Left hindlimb (tissue), 1 donor: ENCODE measurements at regions not wholly inside any gene's neighbourhood (a gene's known extent, or its start where the extent isn't known, plus 50 kb on each side); places are given as distances from the start of the nearest gene placed in this dataset.
"Not testable (repeated sequence)": the region's sequence is repeated elsewhere in the genome, so short reads cannot be mapped to it uniquely, and the experiment has no call there.

Experiments used
- DNase-seq: peaks from one replicate; pipeline ENCODE4 v3.0.0-alpha.2; 2018

DNA sequence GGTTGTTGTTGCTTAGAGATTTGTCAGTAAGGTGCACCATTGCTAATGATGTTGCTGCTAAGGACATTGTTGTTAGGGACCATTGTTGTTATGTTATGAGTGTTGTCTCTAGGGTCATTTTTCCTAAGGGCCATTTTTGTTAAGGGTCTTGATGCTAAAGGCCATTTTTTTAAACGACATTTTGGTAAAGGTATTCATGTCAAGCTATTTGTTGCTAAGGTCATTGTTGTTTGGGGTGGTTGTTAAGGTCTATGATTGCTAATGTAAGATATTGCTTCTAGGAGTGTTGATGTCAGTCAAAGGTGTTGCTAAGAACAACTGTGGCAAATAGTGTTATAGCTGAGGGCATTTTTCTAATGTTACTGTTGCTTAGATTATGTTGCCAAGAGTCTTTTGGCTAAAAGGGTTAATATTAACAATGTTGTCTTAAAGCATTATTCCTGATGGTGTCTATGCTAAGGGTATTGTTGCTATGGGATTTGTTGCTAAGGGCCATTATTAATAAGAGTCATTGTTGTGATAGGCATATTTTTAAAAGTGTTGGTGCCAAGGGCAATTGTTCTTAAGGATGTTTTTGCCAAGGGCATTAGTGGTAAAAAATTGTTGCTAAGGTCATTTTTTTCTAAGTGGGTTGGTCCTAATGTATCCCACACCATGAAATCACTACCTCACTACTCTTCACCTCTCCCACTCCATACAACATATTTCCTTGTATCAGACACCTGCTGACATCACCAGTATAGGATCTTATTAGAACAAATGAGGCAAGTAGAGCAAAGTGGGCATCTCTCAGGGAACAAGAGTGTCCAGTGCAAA is 56.2 kb downstream of the SPATA31A6 start:
- not testable (repeated sequence) for DNase-seq

DNA sequence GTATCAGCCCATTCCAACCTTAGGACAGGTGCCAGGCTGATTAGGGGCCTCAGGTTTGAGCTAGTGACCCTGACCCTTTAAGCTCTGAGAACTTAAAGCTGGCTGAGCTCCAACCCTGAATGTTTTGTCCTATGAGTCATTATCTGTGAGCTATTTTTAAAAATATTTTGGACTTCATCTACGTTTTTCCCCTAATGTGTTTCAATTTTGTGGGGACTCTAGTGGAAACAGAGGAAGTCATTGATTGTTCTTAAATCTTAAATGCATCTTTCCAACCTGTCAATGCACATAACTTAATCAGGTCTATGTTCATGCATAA is 56.8 kb downstream of the SPATA31A6 start:
- not testable (repeated sequence) for DNase-seq

DNA sequence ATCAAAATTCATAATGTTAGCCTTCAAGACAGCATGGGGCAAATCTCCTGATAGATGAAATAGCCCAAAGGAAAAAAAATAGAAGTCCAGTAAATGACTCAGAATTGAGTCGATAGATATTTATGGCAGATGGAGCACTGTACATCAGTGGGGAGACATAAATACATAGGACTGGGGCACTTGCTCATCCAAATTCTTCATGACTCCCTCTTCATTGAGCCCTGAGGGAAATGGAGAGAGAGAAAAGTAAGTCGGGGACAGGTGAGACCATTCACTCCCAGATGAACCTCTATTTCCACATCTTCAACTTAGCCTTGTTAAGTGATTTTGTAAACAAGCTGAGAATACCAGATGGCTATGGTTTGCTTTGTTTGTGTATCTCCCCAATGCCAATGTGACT is 59.8 kb downstream of the SPATA31A6 start:
- DNase-seq: not testable (repeated sequence)

DNA sequence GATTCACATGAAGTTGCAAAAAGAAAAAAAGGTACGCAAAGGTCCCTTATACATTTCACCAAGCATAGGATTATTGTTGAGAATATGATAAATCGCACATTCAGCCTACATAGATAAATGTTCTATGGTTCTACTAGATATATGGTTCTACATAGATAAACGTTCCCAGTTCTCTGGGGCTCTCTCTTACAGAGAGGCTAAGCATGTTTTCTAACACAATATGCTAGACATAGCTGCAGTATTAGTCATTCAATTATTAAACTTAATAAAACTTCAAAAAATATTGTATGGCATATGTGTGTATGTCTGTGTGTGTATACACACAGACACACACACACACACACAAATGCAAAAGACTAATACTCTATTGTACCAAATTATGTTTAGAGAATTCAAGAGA is 60.4 kb downstream of the SPATA31A6 start:
- not testable (repeated sequence) for DNase-seq

DNA sequence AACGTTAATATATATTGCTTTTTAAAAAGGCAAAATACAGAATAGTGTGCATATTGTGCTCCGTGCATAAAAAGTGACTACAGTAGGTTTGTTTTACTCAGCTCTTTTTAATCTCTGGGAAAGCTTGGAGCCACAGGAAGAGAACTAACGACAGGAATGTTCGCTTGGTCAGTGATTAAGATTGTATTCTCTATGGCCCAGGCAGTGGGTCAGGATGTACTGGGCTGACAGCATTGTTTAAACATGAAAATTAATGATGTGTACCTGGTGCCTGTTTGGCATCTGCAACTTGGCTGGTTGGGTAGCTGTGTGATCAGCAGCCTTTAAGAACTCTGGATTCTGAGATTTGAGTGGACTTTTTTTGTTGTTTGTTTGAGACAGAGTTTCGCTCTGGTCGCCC is 85.3 kb downstream of the SPATA31A6 start:
- not testable (repeated sequence) for DNase-seq

DNA sequence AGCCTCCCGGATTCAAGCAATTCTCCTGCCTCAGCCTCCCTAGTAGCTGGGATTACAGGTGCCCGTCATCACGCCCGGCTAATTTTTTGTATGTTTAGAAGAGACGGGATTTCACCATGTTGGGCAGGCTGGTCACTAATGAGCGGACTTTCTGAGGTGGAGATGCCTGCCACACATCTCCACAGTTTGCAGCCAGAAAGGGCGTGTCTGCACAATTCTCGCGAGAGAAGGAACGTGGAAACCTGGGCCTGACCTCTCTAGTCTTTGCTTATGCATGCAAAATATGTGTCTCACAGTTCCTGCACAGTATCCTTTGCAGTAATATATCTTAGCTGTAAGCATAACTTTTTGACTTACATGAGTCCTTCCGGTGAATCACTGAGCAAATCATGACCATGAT is 85.7 kb downstream of the SPATA31A6 start:
- not testable (repeated sequence) for DNase-seq

DNA sequence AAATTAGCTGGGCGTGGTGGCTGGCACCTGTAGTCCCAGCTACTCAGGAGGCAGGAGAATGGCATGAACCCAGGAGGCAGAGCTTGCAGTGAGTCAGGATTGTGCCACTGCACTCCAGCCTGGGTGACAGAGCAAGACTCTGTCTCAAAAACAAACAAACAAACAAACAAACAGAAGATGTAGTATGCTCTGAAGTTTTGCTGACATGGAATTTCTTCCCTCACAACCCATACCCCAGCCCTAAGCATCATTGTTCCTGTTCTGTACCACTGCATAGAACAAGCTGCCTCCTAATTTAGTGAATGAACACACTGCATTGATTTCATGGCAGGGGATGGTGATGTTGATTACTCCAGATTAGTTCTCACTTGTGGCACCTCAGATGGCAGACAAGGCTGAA is 89.7 kb downstream of the SPATA31A6 start:
- not testable (repeated sequence) for DNase-seq

DNA sequence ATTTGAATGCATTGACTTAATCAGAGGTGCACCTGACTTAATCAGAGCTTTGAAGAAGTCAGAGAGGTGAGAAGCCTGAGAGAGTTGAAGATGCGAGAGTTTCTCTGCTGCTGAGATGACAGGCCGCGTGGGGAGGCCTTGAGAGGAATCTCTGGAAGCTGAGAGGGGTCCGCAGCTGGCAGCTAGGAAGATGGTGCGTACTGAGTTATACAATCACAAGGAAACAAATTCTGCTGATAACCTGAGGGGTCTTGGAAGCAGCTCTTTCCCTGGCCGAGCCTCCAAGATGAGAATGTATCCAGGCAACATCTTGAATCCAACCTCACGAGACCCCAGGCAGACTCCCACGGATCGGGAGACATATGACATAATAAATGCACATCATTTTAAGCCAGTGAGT is 91.7 kb downstream of the SPATA31A6 start:
- no peak for DNase-seq

DNA sequence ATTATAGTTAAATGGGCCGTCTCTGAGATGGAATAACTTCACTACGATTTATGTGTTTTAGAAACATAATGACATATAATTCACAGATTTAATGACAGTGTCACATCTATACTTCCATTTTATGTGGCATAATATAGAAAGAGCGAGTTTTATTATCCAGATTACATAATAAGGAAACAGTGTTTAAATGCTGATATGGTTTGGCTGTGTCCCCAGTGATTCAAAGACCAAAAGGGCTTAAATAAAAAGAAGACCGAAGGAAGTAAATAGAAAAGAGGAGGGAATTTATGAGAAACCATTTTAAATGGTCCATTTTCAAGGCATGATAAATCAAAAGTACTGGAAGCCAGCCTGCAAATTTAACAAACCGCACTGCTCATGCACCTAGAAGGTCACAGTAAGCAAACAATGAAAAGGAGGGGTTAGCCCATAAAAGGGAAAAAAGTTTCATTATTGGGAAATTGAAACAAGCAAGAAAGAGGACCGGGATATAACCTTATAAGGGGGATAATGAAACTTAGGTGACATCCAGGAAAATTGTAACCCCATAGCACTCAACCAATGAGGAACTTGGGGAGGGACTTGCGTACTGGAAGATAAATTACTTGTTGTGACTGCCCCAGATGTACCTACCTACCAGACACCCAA is 99.2 kb downstream of the SPATA31A6 start:
- not testable (repeated sequence) for DNase-seq

DNA sequence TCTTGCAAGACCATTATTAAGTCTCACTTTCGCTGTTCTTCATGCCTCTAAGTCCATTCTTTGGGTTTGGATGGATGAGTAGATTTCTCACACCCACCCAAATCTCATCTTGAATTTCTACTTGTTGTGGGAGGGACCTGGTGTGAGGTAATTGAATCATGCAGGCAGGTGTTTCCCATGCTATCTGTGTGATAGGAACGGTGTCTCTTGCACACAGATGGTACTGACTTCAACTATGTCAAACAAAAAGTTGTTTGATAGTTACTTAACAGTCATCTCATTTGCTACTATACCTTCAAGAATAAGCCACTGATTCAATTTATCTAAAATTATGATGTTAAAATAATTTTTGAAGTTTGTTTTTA is 99.7 kb downstream of the SPATA31A6 start:
- not testable (repeated sequence) for DNase-seq

DNA sequence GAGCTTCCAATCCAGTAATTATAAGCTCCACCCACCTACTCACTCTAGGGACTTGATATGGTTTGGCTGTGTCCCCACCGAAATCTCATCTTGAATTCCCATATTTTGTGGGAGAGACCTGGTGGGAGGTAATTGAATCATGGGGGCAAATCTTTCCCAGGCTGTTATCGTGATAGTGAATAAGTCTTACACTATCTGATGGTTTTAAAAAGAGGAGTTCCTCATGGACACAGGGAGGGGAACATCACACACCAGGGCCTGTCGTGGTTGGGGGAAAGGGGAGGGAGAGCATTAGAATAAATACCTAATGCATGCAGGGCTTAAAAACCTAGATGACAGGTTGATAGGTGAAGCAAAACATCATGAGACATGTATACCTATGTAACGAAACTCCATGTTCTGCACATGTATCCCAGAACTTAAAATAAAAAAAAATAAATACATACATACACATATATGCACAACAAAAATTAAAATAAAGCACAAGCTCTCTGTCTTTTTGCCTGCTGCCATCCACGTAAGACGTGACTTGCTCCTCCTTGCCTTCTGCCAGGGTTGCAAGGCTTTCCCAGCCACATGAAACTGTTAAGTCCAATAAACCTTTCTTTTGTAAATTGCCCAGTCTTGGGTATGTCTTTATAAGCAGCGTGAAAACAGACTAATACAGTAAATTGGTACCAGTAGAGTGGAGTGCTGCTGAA is 102.8 kb downstream of the SPATA31A6 start:
- DNase-seq: not testable (repeated sequence)

DNA sequence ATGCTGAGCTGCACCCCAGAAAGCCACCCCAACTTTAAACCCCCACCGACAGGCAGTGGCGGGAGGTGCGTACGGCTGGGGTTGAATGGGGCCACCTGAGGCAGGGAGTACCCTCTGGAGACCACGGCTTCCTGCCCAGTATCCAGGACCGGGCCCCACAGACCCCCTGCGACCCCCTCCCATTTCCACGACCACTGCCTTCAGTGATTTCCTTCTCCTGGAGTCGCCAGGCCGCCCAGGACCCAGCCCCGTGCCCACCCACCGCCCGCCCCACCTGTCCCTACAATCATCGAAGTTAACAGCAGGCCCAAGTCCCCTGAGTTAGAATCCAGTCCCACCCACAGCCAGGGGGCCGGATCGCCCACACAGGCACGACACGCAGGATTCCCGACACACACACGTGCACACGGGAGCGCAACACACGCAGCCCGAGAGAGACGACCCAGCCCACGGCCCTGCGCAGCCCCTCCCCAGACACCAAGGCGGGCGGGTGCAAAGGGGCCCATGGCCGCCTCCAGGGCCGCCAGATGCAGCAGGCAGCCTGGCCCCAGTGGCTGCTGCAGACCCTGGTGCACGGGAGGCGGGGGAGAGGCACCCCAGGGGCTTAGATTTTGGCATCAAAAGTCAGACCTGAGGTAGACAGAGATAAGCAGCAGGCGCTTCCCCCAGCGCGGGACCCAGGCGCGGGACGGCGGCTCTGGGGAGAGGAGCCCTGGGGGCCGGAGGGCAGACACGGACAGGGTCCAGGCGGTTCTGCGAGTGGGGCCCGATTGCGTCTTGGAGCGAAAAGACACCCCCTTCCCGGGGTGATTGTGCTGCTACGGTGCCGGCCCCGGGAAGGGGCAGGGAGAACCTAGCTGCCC is 104.8 kb downstream of the SPATA31A6 start:
- not testable (repeated sequence) for DNase-seq

DNA sequence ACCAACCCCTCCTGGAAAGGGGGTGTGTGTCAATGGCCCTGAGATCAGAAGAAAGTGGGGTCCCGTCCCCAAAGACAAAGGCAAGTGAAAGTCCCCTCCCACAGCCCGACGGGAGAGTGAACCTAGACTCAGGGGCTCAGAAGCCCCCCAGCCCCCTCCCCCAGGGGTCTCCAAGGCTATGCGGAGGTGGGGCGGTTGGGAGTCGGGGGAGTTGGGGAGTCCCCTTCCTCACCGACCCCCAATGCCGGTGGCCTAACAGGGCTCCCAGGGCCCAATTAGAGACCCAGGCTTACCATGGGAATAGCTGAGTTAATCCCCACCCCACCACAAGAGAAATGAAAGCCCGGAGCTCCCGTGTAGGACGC is 105.4 kb downstream of the SPATA31A6 start:
- not testable (repeated sequence) for DNase-seq

DNA sequence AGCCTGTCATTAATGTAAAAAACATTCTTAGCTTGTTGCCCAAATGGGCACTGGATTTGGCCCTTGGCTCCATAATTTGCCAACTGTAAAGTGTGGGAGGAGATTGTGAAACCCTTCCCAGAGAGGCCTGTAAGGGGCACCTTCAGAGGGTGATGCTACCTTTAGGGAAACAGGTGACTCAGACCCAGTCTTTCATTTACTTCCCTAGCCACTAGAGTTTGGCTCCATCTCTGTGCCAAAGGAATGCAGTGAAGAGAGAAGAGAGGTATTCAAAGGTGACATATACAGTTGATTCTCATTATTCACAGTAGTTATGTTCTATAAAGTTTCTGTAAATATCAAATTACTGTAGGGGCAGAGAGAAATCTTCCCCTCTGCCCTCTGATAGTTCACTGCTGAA is 116.7 kb downstream of the SPATA31A6 start:
- DNase-seq: not testable (repeated sequence)

DNA sequence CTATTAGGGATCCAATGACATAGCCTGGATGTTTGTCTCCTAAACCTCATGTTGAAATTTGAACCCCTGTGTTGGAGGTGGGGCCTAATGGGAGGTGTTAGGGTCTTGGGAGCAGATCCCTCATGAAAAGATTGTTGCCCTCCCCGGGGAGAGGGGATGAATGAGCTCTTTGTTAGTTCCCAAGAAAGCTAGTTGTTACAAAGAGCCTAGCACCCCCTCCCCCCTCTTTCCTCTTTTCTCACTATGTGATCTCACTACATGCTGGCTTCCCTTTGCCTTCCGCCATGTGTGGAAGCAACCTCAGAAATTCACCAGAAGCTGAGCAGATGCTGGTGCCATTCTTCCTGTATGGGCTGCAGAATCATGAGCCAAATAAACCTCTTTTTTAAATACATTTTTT is 123.2 kb downstream of the SPATA31A6 start:
- not testable (repeated sequence) for DNase-seq

DNA sequence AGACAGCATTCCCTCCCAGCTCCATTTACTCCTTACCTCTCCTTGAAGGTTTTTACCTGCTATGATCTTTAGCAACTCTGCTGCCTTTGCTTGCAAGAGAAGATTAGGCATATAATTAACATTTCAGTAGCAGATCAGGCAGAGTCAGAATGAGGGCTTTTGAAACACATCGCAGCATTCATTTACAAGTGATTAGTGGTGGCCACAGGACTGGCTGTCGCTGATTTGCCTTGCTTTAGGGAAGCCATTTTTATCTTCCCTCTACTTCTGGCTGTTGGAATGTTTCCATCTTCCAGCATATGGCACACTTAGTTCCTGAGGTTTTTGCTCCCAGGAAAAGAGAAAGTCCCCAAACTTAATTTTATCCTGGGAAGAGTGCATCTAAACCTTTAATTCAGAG is 124.0 kb downstream of the SPATA31A6 start:
- not testable (repeated sequence) for DNase-seq

DNA sequence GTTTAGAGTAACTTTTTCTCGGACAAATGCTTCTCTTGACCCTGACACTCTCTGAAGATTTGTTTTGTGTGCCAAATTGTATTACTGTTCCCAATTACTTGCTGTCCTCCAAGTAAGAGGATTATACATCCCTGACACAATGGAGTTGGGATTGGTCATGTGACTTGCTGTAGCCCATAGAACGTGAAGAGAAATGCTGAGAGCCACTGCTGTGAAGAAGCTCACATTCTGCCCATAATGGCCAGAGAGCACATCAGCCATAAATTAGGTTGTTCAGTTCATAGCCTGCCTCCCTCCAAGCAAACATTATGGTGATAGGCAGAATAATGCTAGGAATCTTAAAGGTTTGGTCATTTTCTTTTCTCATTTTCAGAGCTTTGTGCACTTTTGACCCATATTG is 127.5 kb downstream of the SPATA31A6 start:
- not testable (repeated sequence) for DNase-seq

DNA sequence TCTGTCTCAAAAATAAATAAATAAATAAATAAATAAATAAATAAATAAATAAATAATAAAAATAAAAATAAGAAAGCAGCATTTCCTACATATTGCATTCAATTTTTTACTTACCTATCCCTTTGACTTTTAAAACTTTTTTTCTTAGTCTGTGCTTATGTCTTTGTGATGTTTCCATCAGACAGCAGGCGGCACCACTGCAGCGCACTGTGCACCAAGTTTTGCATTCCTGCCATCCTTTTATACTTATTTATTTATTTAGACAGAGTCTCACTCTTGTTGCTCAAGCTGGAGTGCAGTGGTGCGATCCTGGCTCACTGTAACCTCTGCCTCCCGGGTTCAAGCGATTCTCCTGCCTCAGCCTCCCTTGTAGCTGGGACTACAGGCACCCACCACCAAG is 132.6 kb downstream of the SPATA31A6 start:
- not testable (repeated sequence) for DNase-seq

DNA sequence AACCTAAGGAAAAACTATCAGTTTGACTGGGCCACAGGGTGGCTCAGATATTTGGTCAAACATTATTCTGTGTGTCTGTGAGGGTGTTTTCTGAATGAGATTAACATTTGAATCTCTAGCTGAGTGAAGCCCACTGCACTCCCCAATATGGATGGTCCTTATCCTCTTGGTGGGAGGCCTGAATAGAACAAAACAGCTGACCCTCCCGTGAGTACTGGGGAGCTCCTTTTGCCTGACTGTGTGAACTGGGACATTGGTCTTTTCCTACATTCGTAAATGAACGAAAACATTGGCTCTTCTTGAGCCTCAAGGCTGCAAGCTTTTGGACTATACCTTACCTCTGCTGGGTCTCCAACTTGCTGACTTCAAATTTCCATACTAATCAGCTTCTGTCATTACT is 134.2 kb downstream of the SPATA31A6 start:
- not testable (repeated sequence) for DNase-seq

DNA sequence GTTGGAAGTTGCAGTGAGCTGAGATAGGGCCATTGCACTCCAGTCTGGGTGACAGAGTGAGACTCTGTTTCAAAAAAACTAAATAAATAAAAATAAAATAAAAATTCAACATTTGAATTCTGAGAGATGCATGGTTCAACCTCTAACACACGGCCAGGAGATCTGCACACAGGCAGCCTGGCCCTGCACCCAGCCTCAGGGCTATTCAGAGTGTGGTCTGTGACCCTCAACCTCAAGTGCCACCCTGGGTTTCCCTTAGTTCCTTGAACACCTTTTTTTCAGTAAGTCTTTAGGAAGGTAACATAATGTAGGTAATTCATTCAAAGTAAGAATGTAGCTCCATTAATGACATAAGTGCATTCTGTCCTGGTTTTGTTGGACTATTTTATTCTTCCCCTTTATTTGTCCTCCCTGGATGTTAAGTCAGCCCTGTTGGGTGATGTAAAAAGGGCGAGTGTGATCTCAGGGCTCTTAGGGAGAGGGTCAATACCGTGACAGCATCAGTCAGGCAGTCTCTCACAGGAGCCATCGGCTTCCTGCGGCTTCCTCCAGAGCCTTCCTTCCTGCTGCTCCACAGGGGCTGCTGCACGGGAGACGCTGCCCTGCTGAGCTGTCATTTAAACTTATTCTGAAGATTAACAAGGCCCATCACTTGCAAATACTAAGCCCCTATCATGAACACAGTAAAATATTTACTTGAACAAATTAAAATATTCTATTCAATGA is 139.8 kb downstream of the SPATA31A6 start:
- not testable (repeated sequence) for DNase-seq

DNA sequence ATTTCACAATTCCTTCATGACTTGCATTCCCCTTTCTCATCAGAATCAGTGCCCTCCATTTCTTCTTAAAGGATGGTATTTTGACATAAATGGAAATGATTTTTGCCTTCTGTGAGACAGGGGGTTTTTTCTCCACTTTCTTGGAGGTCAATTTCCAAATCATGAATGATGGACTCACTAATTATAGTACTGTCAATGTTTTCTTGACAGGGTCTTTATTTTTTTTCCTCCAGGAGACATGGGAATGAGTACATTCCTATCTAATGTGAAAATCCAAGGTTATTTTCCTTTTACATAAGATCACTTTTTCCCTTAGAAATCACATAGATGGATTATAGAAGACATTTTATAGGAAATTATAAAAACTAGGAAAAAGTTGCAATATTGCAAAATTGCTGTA is 141.7 kb downstream of the SPATA31A6 start:
- not testable (repeated sequence) for DNase-seq

DNA sequence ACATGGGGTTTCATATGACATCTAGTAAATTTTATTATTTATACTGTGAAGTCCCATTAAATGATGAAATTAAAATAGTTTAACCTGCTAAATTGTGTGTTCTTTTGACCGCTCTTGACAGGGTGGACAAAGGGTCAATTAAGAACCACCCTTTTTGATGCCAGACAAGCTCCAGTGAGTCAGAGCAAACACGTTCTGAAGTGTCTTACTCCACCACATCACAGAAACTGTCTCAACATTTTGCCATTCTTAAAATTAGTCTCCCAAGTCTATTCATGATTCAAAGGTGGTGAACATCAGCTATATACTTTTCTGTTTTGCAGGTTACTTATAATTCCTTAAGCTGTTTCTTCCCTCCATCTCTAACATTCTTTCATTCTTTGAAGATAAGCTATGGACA is 142.1 kb downstream of the SPATA31A6 start:
- not testable (repeated sequence) for DNase-seq
